SK-N-SH (cell line): ENCODE measurements at regions not wholly inside any gene's neighbourhood (a gene's known extent, or its start where the extent isn't known, plus 50 kb on each side); places are given as distances from the start of the nearest gene placed in this dataset.

Experiments used
- FOXM1 ChIP-seq: IDR thresholded peaks from 2 replicates; pipeline ENCODE4 v1.4.0; 2012; ENCODE audit warnings: low read depth, mild to moderate bottlenecking
- RCOR1 ChIP-seq: fragments of 150-350 bp; IDR thresholded peaks from 2 replicates; pipeline ENCODE4 v1.6.1; 2017; ENCODE audit warnings: antibody characterized with exemption, low read length
- SIN3A ChIP-seq: IDR thresholded peaks from 2 replicates; pipeline ENCODE4 v1.6.1; 2012; ENCODE audit warnings: low read depth, mild to moderate bottlenecking, low read length, moderate library complexity, borderline replicate concordance
- TF ChIP-seq, protein P1 (sequence below): fragments of 200-600 bp; sonication (generic); IDR thresholded peaks from 2 replicates; pipeline ENCODE4 v1.6.1; 2017; ENCODE audit warnings: antibody characterized with exemption, mild to moderate bottlenecking, moderate library complexity

DNA sequence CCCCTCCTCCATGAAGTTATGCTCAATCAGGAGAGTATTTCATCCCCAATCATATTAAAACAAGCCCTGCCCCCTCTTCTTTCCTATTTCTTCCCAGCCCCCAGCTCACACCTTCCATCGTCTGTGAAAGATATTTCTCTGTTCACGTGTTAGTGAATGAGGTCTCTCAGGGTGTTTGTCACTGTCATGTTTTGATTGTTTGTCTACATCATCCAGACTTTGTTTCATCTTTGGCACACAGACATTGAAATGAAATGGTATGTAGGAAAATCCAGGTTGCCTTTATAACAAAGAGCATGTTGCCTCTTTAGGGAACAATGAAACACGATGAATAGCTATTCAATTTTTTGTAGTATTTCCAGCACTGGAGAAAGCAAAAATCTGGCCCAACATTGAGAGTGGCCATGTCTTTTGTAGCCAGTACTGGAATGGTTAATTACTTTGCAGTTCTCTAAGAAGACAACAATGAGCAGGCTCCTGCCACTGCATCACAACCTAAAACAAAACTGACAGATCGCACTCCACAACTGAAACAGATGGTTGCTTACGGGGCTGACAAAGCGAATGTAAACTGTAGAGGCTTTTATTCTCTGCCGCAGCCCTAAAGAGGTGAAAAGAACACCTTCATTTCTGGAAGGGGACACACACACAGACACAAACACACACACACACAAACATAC lies 543.6 kb upstream of the CITED2 start:
- TF ChIP-seq SIN3A (no peak), RCOR1 (no peak), FOXM1 (no peak)
- TF ChIP-seq, protein P1, sequence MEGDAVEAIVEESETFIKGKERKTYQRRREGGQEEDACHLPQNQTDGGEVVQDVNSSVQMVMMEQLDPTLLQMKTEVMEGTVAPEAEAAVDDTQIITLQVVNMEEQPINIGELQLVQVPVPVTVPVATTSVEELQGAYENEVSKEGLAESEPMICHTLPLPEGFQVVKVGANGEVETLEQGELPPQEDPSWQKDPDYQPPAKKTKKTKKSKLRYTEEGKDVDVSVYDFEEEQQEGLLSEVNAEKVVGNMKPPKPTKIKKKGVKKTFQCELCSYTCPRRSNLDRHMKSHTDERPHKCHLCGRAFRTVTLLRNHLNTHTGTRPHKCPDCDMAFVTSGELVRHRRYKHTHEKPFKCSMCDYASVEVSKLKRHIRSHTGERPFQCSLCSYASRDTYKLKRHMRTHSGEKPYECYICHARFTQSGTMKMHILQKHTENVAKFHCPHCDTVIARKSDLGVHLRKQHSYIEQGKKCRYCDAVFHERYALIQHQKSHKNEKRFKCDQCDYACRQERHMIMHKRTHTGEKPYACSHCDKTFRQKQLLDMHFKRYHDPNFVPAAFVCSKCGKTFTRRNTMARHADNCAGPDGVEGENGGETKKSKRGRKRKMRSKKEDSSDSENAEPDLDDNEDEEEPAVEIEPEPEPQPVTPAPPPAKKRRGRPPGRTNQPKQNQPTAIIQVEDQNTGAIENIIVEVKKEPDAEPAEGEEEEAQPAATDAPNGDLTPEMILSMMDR: no peak
